RWPE2 (cell line): ENCODE measurements at regions not wholly inside any gene's neighbourhood (a gene's known extent, or its start where the extent isn't known, plus 50 kb on each side); places are given as distances from the start of the nearest gene placed in this dataset.
A peak's percentile ranks its signal among the peaks of the same experiment; 100 is the strongest.

ENCODE experiments used
- ATAC-seq: fragments of 200-7000 bp; cut with Tn5 transposase; 3 replicates; pipeline ENCODE4 v1.9.1; 2021; ENCODE audit warnings: low read depth
- DNase-seq: peaks from one replicate; pipeline ENCODE4 v3.0.0-alpha.2; 2020; ENCODE audit warnings: low spot score
- H3K27ac ChIP-seq: fragments of 450-650 bp; 2 replicates; pipeline ENCODE4 v1.5.1; 2017; ENCODE audit warnings: mild to moderate bottlenecking; ENCODE audit not compliant: poor library complexity, severe bottlenecking
- H3K27me3 ChIP-seq: fragments of 250-450 bp; sonication (Bioruptor Pico); 2 replicates; pipeline ENCODE4 v1.5.1; 2021; ENCODE audit warnings: mild to moderate bottlenecking, moderate library complexity; ENCODE audit not compliant: insufficient read depth, poor library complexity, severe bottlenecking
- H3K36me3 ChIP-seq: fragments of 250-450 bp; sonication (Bioruptor Pico); 2 replicates; pipeline ENCODE4 v1.5.1; 2020; ENCODE audit warnings: low read depth, mild to moderate bottlenecking, moderate library complexity
- H3K4me1 ChIP-seq: fragments of 250-450 bp; sonication (Bioruptor Pico); 2 replicates; pipeline ENCODE4 v1.5.1; 2021; ENCODE audit warnings: mild to moderate bottlenecking, moderate library complexity; ENCODE audit not compliant: insufficient read depth, poor library complexity, severe bottlenecking
- H3K4me3 ChIP-seq: fragments of 250-450 bp; sonication (Bioruptor Pico); 2 replicates; pipeline ENCODE4 v1.5.1; 2021; ENCODE audit warnings: mild to moderate bottlenecking, moderate library complexity; ENCODE audit not compliant: severe bottlenecking
- H3K9me3 ChIP-seq: fragments of 250-450 bp; sonication (Bioruptor Pico); 2 replicates; pipeline ENCODE4 v1.5.1; 2021; ENCODE audit warnings: mild to moderate bottlenecking, moderate library complexity; ENCODE audit not compliant: severe bottlenecking
- CTCF ChIP-seq: fragments of 450-650 bp; IDR thresholded peaks from one replicate; pipeline ENCODE4 v1.5.1; 2017; ENCODE audit warnings: mild to moderate bottlenecking, moderate library complexity; ENCODE audit not compliant: poor library complexity, severe bottlenecking

- ATAC-seq (0 out of 3 replicates have a peak, but pooled peaks have one; percentile 24), DNase-seq (no peak)
- TF ChIP-seq CTCF = no peak
- Histone ChIP-seq H3K27ac (no peak overlapping the region), H3K36me3 (no peaks in the 10 kb centered on the region), H3K4me1 (peaks cover 27% of the 10 kb centered on the region), H3K4me3 (no peak overlapping the region), H3K27me3 (no peaks in the 10 kb centered on the region), H3K9me3 (no peaks in the 10 kb centered on the region)
These were observed 542.8 kb downstream of the RFC3 start for GRCh38 chr13:34360702-34361101.

DNA sequence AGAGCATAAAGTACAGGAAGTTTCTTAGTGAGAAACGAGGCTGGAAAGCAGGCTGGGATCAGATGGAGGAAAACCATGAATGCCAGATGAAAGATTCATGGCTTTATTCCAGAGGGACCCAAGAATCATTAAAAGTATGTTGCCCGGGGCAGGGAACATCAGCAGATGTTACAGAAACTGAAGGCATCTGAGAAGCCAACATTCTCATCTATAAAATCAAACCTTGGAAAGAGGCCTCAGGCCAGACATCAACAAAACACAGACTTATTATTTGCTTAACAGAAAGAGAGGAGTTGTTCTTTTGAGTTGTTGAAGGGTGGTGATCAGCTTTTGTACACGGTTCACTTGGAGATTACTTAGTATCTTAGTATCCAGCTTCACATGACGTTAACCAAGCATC lies 543.6 kb downstream of the RFC3 start:
- no peak for ATAC-seq
- no peaks in the 10 kb centered on the region for H3K9me3 ChIP-seq

GRCh38 chr13:34363266-34363665 lies 545.3 kb downstream of the RFC3 start:
- Histone ChIP-seq H3K4me1 (peaks cover 10% of the 10 kb centered on the region), H3K9me3 (no peaks in the 10 kb centered on the region), H3K27me3 (no peaks in the 10 kb centered on the region), H3K36me3 (no peaks in the 10 kb centered on the region), H3K4me3 (no peak overlapping the region), H3K27ac (no peak overlapping the region)
- DNase-seq (no peak), ATAC-seq (no peak)
- no peak for TF ChIP-seq CTCF

More for the DNA sequence above, 543.6 kb downstream of the RFC3 start:
- Histone ChIP-seq H3K4me1 (peaks cover 27% of the 10 kb centered on the region), H3K36me3 (no peaks in the 10 kb centered on the region), H3K27me3 (no peaks in the 10 kb centered on the region), H3K4me3 (no peak overlapping the region), H3K27ac (no peak overlapping the region)
- TF ChIP-seq CTCF = no peak
- no peak for DNase-seq

DNA sequence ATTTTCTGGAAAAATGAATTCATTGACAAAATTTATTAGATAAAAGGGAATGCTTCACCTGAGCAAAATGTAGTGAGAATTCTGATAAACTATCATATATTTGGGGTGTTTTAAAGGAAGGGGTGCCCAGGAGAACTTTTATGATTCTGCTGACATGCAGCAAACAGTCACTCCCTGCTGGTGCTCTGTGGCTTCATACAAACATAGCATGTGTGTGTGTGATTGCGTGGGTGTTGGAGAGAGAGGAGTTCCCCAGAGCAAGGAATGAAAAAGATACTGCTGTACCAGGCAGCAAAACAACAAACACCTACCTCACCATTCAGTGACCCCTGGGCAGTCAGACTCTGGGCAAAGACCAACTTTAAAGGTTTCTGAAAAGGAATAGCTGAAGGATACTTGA lies 546.7 kb downstream of the RFC3 start:
- Histone ChIP-seq H3K27me3 (no peaks in the 10 kb centered on the region), H3K4me3 (no peak overlapping the region), H3K36me3 (no peaks in the 10 kb centered on the region), H3K9me3 (no peaks in the 10 kb centered on the region), H3K4me1 (no peaks in the 10 kb centered on the region), H3K27ac (no peak overlapping the region)
- no peak for DNase-seq
- no peak for TF ChIP-seq CTCF
- ATAC-seq = no peak

- no peak overlapping the region for H3K27ac ChIP-seq
- H3K27me3 ChIP-seq = no peaks in the 10 kb centered on the region
- H3K36me3 ChIP-seq = no peaks in the 10 kb centered on the region
- DNase-seq (no peak), ATAC-seq (no peak)
- H3K9me3 ChIP-seq = no peaks in the 10 kb centered on the region
- no peaks in the 10 kb centered on the region for H3K4me1 ChIP-seq
- no peak for TF ChIP-seq CTCF
- no peak overlapping the region for H3K4me3 ChIP-seq
These were observed 552.0 kb downstream of the RFC3 start for GRCh38 chr13:34369931-34370330.
